DOHH2 (cell line): ENCODE measurements at regions not wholly inside any gene's neighbourhood (a gene's known extent, or its start where the extent isn't known, plus 50 kb on each side); places are given as distances from the start of the nearest gene placed in this dataset.

ENCODE experiments used
- H3F3A ChIP-seq: fragments of 200-600 bp; sonication (generic), shearing (Covaris generic); 2 replicates; pipeline ENCODE4 v1.6.0; 2016; ENCODE audit warnings: antibody characterized with exemption, mild to moderate bottlenecking; ENCODE audit not compliant: control insufficient read depth, insufficient read depth
- H3K27ac ChIP-seq: fragments of 200-600 bp; sonication (generic); 2 replicates; pipeline ENCODE4 v1.5.1; 2014; ENCODE audit warnings: low read depth, mild to moderate bottlenecking, low read length, moderate library complexity
- H3K27me3 ChIP-seq: fragments of 200-600 bp; sonication (generic); 2 replicates; pipeline ENCODE4 v1.6.1; 2014; ENCODE audit warnings: mild to moderate bottlenecking, low read length, mixed read lengths; ENCODE audit not compliant: control insufficient read depth
- H3K36me3 ChIP-seq: fragments of 200-600 bp; sonication (generic); 2 replicates; pipeline ENCODE4 v1.6.1; 2014; ENCODE audit warnings: mild to moderate bottlenecking, low read length, moderate library complexity, mixed read lengths; ENCODE audit not compliant: control insufficient read depth
- H3K4me1 ChIP-seq: fragments of 200-600 bp; sonication (generic); 2 replicates; pipeline ENCODE4 v1.6.1; 2014; ENCODE audit warnings: mild to moderate bottlenecking, low read length, mixed read lengths; ENCODE audit not compliant: control insufficient read depth
- H3K4me2 ChIP-seq: fragments of 200-600 bp; sonication (generic); 2 replicates; pipeline ENCODE4 v1.6.0; 2014; ENCODE audit warnings: mild to moderate bottlenecking, low read length, moderate library complexity
- H3K4me3 ChIP-seq: fragments of 200-600 bp; sonication (generic); 2 replicates; pipeline ENCODE4 v1.5.1; 2014; ENCODE audit warnings: mild to moderate bottlenecking, low read length, mixed read lengths
- H3K79me2 ChIP-seq: fragments of 200-600 bp; sonication (generic); 2 replicates; pipeline ENCODE4 v1.6.1; 2014; ENCODE audit warnings: mild to moderate bottlenecking, low read length, mixed read lengths; ENCODE audit not compliant: control insufficient read depth
- H3K9me2 ChIP-seq: fragments of 200-600 bp; sonication (generic); replicated peaks from 2 replicates; pipeline ENCODE4 v1.6.1; 2014; ENCODE audit warnings: mild to moderate bottlenecking, low read length, mixed read lengths; ENCODE audit not compliant: control insufficient read depth
- H3K9me3 ChIP-seq: fragments of 200-600 bp; sonication (generic); 2 replicates; pipeline ENCODE4 v1.6.1; 2014; ENCODE audit warnings: antibody characterized with exemption, low read length, mixed read lengths; ENCODE audit not compliant: control insufficient read depth, insufficient read depth
- H4K20me1 ChIP-seq: fragments of 200-600 bp; sonication (generic); 2 replicates; pipeline ENCODE4 v1.6.0; 2014; ENCODE audit warnings: low read depth, mild to moderate bottlenecking, antibody characterized with exemption, low read length, moderate library complexity; ENCODE audit not compliant: control insufficient read depth, insufficient read depth
- EZH2phosphoT487 ChIP-seq: fragments of 200-600 bp; sonication (generic); IDR thresholded peaks from 2 replicates; pipeline ENCODE4 v1.6.1; 2017; ENCODE audit warnings: borderline replicate concordance, mild to moderate bottlenecking, antibody characterized with exemption, low read length, moderate library complexity, mixed read lengths
- TF ChIP-seq, protein P1 (sequence below): fragments of 200-600 bp; sonication (generic); IDR thresholded peaks from one replicate; pipeline ENCODE4 v1.5.1; 2014; ENCODE audit warnings: antibody characterized with exemption, mild to moderate bottlenecking, low read depth, low read length; ENCODE audit not compliant: poor library complexity, severe bottlenecking

DNA sequence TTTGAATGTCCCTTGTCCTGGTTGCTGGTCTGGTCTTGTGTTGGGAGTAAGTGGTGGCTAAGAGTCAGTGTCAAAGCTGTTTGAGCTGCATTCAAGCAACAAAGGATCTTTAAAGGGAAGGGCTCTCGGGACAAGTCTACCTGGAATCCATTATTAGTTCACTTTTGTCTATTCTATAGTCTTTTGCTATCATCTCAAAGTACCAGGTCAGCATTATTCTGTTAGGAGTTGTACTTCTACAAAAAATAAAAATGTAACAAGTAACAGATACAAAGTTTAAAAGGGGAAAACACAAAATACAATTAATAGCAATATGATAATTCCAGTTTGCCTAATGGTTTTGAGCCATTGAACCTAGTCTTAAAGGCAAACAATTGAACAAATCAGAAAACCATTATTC is 317.9 kb downstream of the ZNF516 start:
- H3K4me3 ChIP-seq, result no peak overlapping the region
- no peak overlapping the region for H3K4me2 ChIP-seq
- H4K20me1 ChIP-seq, result no peaks in the 10 kb centered on the region
- H3K9me2 ChIP-seq, result no peaks in the 10 kb centered on the region
- H3K36me3 ChIP-seq, result no peaks in the 10 kb centered on the region
- H3K4me1 ChIP-seq, result no peaks in the 10 kb centered on the region
- no peak overlapping the region for H3K27ac ChIP-seq
- no peaks in the 10 kb centered on the region for H3K79me2 ChIP-seq
- no peaks in the 10 kb centered on the region for H3K9me3 ChIP-seq
- no peaks in the 10 kb centered on the region for H3K27me3 ChIP-seq
- no peaks in the 10 kb centered on the region for H3F3A ChIP-seq
- TF ChIP-seq, protein P1, sequence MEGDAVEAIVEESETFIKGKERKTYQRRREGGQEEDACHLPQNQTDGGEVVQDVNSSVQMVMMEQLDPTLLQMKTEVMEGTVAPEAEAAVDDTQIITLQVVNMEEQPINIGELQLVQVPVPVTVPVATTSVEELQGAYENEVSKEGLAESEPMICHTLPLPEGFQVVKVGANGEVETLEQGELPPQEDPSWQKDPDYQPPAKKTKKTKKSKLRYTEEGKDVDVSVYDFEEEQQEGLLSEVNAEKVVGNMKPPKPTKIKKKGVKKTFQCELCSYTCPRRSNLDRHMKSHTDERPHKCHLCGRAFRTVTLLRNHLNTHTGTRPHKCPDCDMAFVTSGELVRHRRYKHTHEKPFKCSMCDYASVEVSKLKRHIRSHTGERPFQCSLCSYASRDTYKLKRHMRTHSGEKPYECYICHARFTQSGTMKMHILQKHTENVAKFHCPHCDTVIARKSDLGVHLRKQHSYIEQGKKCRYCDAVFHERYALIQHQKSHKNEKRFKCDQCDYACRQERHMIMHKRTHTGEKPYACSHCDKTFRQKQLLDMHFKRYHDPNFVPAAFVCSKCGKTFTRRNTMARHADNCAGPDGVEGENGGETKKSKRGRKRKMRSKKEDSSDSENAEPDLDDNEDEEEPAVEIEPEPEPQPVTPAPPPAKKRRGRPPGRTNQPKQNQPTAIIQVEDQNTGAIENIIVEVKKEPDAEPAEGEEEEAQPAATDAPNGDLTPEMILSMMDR, result no peak
- TF ChIP-seq EZH2phosphoT487, result no peak

DNA sequence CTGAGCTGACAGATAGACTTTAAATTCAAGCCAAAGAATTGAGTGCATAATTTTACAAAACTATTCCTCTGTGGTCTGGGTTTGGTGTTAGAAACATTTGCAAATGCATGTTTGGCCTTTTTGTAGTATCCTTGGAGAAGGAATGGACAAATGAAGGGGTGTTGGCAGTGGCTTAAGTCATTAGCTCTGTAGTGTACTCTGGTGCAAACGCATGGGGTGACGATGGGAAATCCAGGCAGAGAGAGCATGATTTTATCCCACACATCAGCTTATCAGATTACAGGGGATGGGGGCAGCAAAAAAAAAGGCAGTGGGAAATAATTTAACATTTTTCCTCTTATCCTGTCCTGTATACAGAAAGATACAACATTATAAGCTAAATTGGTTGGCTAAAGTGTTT is 320.6 kb downstream of the ZNF516 start:
- Histone ChIP-seq H3K9me3 (no peaks in the 10 kb centered on the region), H4K20me1 (no peaks in the 10 kb centered on the region), H3K79me2 (no peaks in the 10 kb centered on the region), H3K27me3 (no peaks in the 10 kb centered on the region), H3K4me2 (no peak overlapping the region), H3K4me3 (no peak overlapping the region), H3K9me2 (no peaks in the 10 kb centered on the region), H3K36me3 (no peaks in the 10 kb centered on the region), H3K4me1 (no peaks in the 10 kb centered on the region), H3F3A (no peaks in the 10 kb centered on the region), H3K27ac (no peak overlapping the region)
- TF ChIP-seq, protein P1, result no peak
- TF ChIP-seq EZH2phosphoT487, result no peak

DNA sequence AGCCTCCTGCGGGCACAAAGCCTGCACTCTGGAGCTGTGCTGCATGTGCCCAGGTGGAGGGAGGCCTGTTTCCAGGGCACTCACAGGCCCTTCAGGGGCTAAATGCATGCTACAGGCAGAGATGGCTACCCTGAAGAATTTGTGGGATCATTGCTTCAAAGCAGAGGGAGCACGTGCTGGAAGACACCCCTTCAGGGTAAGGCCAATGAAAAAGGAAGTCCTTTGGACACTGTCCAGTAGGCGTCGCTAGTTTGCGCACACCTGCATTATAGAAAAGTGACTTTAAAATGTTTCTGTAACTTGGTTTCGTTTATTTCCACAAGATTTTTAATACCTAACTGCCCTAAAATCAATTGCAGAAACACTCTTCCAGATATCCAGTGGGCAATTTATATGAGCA is 325.3 kb downstream of the ZNF516 start:
- Histone ChIP-seq H3K79me2 (no peaks in the 10 kb centered on the region), H3K9me2 (no peaks in the 10 kb centered on the region; the same call in 1 of the 2 replicates), H3F3A (no peaks in the 10 kb centered on the region), H3K9me3 (no peaks in the 10 kb centered on the region), H3K4me3 (no peak overlapping the region), H3K27me3 (no peaks in the 10 kb centered on the region), H3K36me3 (no peaks in the 10 kb centered on the region), H3K27ac (no peak overlapping the region), H3K4me1 (no peaks in the 10 kb centered on the region), H3K4me2 (no peak overlapping the region), H4K20me1 (no peaks in the 10 kb centered on the region)
- TF ChIP-seq, protein P1, result no peak
- TF ChIP-seq EZH2phosphoT487, result no peak
